ENCODE measurements at regions not wholly inside any gene's neighbourhood (a gene's known extent, or its start where the extent isn't known, plus 50 kb on each side); places are given as distances from the start of the nearest gene placed in this dataset.

- TF ChIP-seq, protein P1, sequence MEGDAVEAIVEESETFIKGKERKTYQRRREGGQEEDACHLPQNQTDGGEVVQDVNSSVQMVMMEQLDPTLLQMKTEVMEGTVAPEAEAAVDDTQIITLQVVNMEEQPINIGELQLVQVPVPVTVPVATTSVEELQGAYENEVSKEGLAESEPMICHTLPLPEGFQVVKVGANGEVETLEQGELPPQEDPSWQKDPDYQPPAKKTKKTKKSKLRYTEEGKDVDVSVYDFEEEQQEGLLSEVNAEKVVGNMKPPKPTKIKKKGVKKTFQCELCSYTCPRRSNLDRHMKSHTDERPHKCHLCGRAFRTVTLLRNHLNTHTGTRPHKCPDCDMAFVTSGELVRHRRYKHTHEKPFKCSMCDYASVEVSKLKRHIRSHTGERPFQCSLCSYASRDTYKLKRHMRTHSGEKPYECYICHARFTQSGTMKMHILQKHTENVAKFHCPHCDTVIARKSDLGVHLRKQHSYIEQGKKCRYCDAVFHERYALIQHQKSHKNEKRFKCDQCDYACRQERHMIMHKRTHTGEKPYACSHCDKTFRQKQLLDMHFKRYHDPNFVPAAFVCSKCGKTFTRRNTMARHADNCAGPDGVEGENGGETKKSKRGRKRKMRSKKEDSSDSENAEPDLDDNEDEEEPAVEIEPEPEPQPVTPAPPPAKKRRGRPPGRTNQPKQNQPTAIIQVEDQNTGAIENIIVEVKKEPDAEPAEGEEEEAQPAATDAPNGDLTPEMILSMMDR (IDR thresholded peaks at IDR 0.05), result no peak
- no peak for TF ChIP-seq EZH2 (IDR thresholded peaks at IDR 0.05; ENCODE audit: borderline replicate concordance, insufficient read depth, low read depth, low read length, poor library complexity, severe bottlenecking)
Measured at GRCh38 chr11:69963533-69964246, 114.4 kb upstream of the ANO1 start.
